GM23248 (cell line): ENCODE measurements at regions not wholly inside any gene's neighbourhood (a gene's known extent, or its start where the extent isn't known, plus 50 kb on each side); places are given as distances from the start of the nearest gene placed in this dataset.

Source experiments
- EZH2 ChIP-seq: fragments of 200-600 bp; sonication (generic); IDR thresholded peaks from 2 replicates; pipeline ENCODE4 v1.6.1; 2018; ENCODE audit warnings: antibody characterized with exemption, mild to moderate bottlenecking; ENCODE audit not compliant: insufficient read depth, poor library complexity, severe bottlenecking
- EZH2phosphoT487 ChIP-seq: fragments of 200-600 bp; sonication (generic); IDR thresholded peaks from 2 replicates; pipeline ENCODE4 v1.6.1; 2018; ENCODE audit warnings: antibody characterized with exemption, moderate library complexity, mild to moderate bottlenecking, low read depth; ENCODE audit not compliant: insufficient read depth

GRCh38 chr2:144330951-144331673 is 188.8 kb downstream of the ZEB2 start:
- TF ChIP-seq EZH2 = no peak
- no peak for TF ChIP-seq EZH2phosphoT487
